WTC11 (cell line): ENCODE measurements at regions not wholly inside any gene's neighbourhood (a gene's known extent, or its start where the extent isn't known, plus 50 kb on each side); places are given as distances from the start of the nearest gene placed in this dataset.

Source experiments
- ATAC-seq: fragments of 200-7000 bp; cut with Tn5 transposase; 2 replicates; pipeline ENCODE4 v1.10.0; 2021; ENCODE audit warnings: mild to moderate bottlenecking, moderate library complexity
- CTCF ChIA-PET: fragments of 300-600 bp; sonication (Branson Sonifier 250); formaldehyde crosslinking; loops from one replicate; lab custom pipeline; 2021; ENCODE audit warnings: antibody characterized with exemption; lab: Charles Lee
- POLR2A ChIA-PET: fragments of 350-600 bp; sonication (Branson Sonifier 250); formaldehyde crosslinking; loops from one replicate; lab custom pipeline; 2021; ENCODE audit warnings: antibody characterized with exemption; lab: Charles Lee
- DNase-seq: peaks from one replicate; pipeline ENCODE4 v3.0.0; 2021; ENCODE audit warnings: low spot score
- H3K27ac Mint-ChIP-seq: 2 replicates; pipeline ENCODE4 v1.8.0; 2021; ENCODE audit warnings: mixed read lengths
- H3K27me3 Mint-ChIP-seq: 2 replicates; pipeline ENCODE4 v1.8.0; 2021; ENCODE audit warnings: low read depth, mild to moderate bottlenecking, moderate library complexity, mixed read lengths
- H3K36me3 Mint-ChIP-seq: 2 replicates; pipeline ENCODE4 v1.8.0; 2021; ENCODE audit warnings: mixed read lengths
- H3K4me1 Mint-ChIP-seq: 2 replicates; pipeline ENCODE4 v1.8.0; 2022; ENCODE audit warnings: mixed read lengths
- H3K4me3 Mint-ChIP-seq: 2 replicates; pipeline ENCODE4 v1.8.0; 2021; ENCODE audit warnings: mild to moderate bottlenecking, moderate library complexity, mixed read lengths
- H3K9me3 Mint-ChIP-seq: 2 replicates; pipeline ENCODE4 v1.8.0; 2021; ENCODE audit warnings: mixed read lengths
- ATF2 ChIP-seq: sonication (generic); formaldehyde crosslinking; IDR thresholded peaks from 2 replicates; pipeline ENCODE4 v1.8.1; 2022; ENCODE audit warnings: low read depth, missing genetic modification reagents, borderline replicate concordance
- CDX4 ChIP-seq: fragments of 250-450 bp; sonication (Bioruptor Pico); IDR thresholded peaks from 2 replicates; pipeline ENCODE4 v1.9.0; 2021; ENCODE audit warnings: moderate library complexity, mild to moderate bottlenecking, inconsistent platforms, borderline replicate concordance
- ELF4 ChIP-seq: sonication (generic); formaldehyde crosslinking; IDR thresholded peaks from 2 replicates; pipeline ENCODE4 v1.8.1; 2022; ENCODE audit warnings: low read depth, mild to moderate bottlenecking, moderate library complexity, missing genetic modification reagents
- FOXK1 ChIP-seq: sonication (generic); formaldehyde crosslinking; IDR thresholded peaks from 2 replicates; pipeline ENCODE4 v1.8.0; 2022; ENCODE audit warnings: mild to moderate bottlenecking, moderate library complexity, missing genetic modification reagents
- FOXP1 ChIP-seq: sonication (generic); formaldehyde crosslinking; IDR thresholded peaks from 2 replicates; pipeline ENCODE4 v1.8.0; 2022; ENCODE audit warnings: missing genetic modification reagents, mild to moderate bottlenecking, moderate library complexity, borderline replicate concordance
- IRF2 ChIP-seq: sonication (generic); formaldehyde crosslinking; IDR thresholded peaks from 2 replicates; pipeline ENCODE4 v1.8.0; 2022; ENCODE audit warnings: low read depth, missing genetic modification reagents, borderline replicate concordance
- MXD4 ChIP-seq: fragments of 250-450 bp; sonication (Bioruptor Pico); IDR thresholded peaks from 2 replicates; pipeline ENCODE4 v1.8.0; 2021; ENCODE audit warnings: mild to moderate bottlenecking, moderate library complexity, borderline replicate concordance
- RORB ChIP-seq: fragments of 250-450 bp; sonication (Bioruptor Pico); IDR thresholded peaks from 2 replicates; pipeline ENCODE4 v1.9.0; 2021; ENCODE audit warnings: mild to moderate bottlenecking
- SOX15 ChIP-seq: fragments of 250-450 bp; sonication (Bioruptor Pico); IDR thresholded peaks from 2 replicates; pipeline ENCODE4 v1.9.0; 2021; ENCODE audit warnings: mild to moderate bottlenecking
- STAT6 ChIP-seq: sonication (generic); formaldehyde crosslinking; conservative IDR thresholded peaks from 2 replicates; pipeline ENCODE4 v1.8.1; 2023; ENCODE audit warnings: mild to moderate bottlenecking, low read depth, missing genetic modification reagents, moderate library complexity
- USF2 ChIP-seq: sonication (generic); formaldehyde crosslinking; IDR thresholded peaks from 2 replicates; pipeline ENCODE4 v1.8.1; 2023; ENCODE audit warnings: mild to moderate bottlenecking, missing genetic modification reagents, moderate library complexity
- ZBTB21 ChIP-seq: sonication (generic); formaldehyde crosslinking; IDR thresholded peaks from 2 replicates; pipeline ENCODE4 v1.8.1; 2023; ENCODE audit warnings: mild to moderate bottlenecking, missing genetic modification reagents, borderline replicate concordance
- ZNF121 ChIP-seq: sonication (generic); formaldehyde crosslinking; IDR thresholded peaks from 2 replicates; pipeline ENCODE4 v1.8.0; 2023; ENCODE audit warnings: missing genetic modification reagents
- ZNF317 ChIP-seq: sonication (generic); formaldehyde crosslinking; IDR thresholded peaks from 2 replicates; pipeline ENCODE4 v1.8.1; 2023; ENCODE audit warnings: low read depth, mild to moderate bottlenecking, moderate library complexity, missing genetic modification reagents, borderline replicate concordance
- ZNF396 ChIP-seq: fragments of 250-450 bp; sonication (Bioruptor Pico); IDR thresholded peaks from 2 replicates; pipeline ENCODE4 v1.8.0; 2021; ENCODE audit warnings: mild to moderate bottlenecking, moderate library complexity, borderline replicate concordance
- TF ChIP-seq, protein P1 (sequence below): sonication (generic); formaldehyde crosslinking; IDR thresholded peaks from 2 replicates; pipeline ENCODE4 v1.8.1; 2023; ENCODE audit warnings: mild to moderate bottlenecking, missing genetic modification reagents
- TF ChIP-seq, protein P2 (sequence below): sonication (generic); formaldehyde crosslinking; IDR thresholded peaks from 2 replicates; pipeline ENCODE4 v1.8.0; 2023; ENCODE audit warnings: missing genetic modification reagents
- TF ChIP-seq, protein P3 (sequence below): sonication (generic); formaldehyde crosslinking; IDR thresholded peaks from 2 replicates; pipeline ENCODE4 v1.8.1; 2022; ENCODE audit warnings: low read depth, mild to moderate bottlenecking, moderate library complexity, missing genetic modification reagents, borderline replicate concordance
- TF ChIP-seq, protein P4 (sequence below): sonication (generic); formaldehyde crosslinking; IDR thresholded peaks from 2 replicates; pipeline ENCODE4 v1.8.0; 2022; ENCODE audit warnings: missing genetic modification reagents
- TF ChIP-seq, protein P5 (sequence below): fragments of 250-450 bp; sonication (Bioruptor Pico); IDR thresholded peaks from 2 replicates; pipeline ENCODE4 v1.9.0; 2021; ENCODE audit warnings: mild to moderate bottlenecking

DNA sequence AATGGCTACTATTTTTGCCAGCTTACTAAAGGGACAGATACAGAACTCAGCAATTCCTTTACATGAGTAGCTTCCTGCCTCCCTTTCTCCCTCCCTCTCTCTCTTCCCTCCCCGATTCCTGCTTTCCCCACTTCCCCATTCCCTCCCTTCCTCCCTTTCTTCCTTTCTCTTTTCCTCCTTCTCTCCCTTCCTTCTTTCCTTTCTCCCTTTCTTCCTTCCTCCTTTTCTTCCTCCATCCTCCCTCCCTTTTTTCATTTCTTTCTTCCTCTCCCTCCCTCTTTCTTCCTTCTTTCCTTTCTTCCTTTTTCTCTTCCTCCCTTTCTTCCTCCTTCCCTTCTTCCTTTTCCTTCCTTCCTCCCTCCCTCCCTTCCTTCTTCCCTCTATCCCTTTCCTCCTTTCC is 178.1 kb downstream of the RNF144B start (continued):
- TF ChIP-seq STAT6 (CRISPR knock-in tag) (no peak), ZNF121 (CRISPR knock-in tag) (no peak), ZNF317 (CRISPR knock-in tag) (no peak)

- Mint-ChIP-seq H3K36me3 (no peaks in the 10 kb centered on the region), H3K9me3 (peaks cover 9% of the 10 kb centered on the region), H3K27ac (no peak overlapping the region), H3K27me3 (no peaks in the 10 kb centered on the region), H3K4me1 (no peaks in the 10 kb centered on the region), H3K4me3 (no peak overlapping the region)
- DNase-seq (no peak), ATAC-seq (no peak)
- ChIA-PET POLR2A (no interaction called here), CTCF (no interaction called here)
- TF ChIP-seq SOX15 (CRISPR knock-in tag): no peak
- no peak for TF ChIP-seq FOXP1
- TF ChIP-seq ELF4 (CRISPR knock-in tag): no peak
- no peak for TF ChIP-seq ATF2 (CRISPR knock-in tag)
- TF ChIP-seq, protein P1, sequence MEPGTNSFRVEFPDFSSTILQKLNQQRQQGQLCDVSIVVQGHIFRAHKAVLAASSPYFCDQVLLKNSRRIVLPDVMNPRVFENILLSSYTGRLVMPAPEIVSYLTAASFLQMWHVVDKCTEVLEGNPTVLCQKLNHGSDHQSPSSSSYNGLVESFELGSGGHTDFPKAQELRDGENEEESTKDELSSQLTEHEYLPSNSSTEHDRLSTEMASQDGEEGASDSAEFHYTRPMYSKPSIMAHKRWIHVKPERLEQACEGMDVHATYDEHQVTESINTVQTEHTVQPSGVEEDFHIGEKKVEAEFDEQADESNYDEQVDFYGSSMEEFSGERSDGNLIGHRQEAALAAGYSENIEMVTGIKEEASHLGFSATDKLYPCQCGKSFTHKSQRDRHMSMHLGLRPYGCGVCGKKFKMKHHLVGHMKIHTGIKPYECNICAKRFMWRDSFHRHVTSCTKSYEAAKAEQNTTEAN (CRISPR knock-in tag): no peak
- TF ChIP-seq, protein P2, sequence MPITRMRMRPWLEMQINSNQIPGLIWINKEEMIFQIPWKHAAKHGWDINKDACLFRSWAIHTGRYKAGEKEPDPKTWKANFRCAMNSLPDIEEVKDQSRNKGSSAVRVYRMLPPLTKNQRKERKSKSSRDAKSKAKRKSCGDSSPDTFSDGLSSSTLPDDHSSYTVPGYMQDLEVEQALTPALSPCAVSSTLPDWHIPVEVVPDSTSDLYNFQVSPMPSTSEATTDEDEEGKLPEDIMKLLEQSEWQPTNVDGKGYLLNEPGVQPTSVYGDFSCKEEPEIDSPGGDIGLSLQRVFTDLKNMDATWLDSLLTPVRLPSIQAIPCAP (CRISPR knock-in tag): no peak
- no peak for TF ChIP-seq CDX4 (CRISPR knock-in tag)
These were observed 180.2 kb downstream of the RNF144B start for GRCh38 chr6:18567380-18567779.

DNA sequence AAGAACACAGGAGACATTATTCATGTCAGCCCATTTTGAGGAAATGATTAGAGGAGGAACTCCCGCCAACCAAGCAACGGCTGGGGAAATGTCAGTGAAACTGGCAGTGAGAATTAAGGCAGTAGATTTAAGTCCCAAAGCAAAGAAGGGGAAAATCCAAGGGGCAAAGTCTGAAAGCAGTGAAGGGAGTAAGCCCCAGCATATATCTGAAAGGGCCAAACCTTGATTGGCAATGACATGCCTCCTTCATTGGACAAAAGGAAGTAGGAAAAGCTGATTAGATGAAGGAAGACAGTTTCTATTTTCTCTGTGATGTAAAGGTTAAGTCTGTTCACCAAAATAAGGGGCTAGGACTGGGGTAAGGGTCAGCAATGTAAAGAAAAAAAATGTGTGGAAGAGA is 190.3 kb downstream of the RNF144B start:
- Mint-ChIP-seq H3K4me1 (no peaks in the 10 kb centered on the region), H3K36me3 (no peaks in the 10 kb centered on the region), H3K27ac (no peak overlapping the region), H3K27me3 (no peaks in the 10 kb centered on the region; the same call in 1 of the 2 replicates), H3K9me3 (peaks cover 3% of the 10 kb centered on the region; the same call in 1 of the 2 replicates), H3K4me3 (no peak overlapping the region)
- no peak for DNase-seq
- ChIA-PET POLR2A (no interaction called here), CTCF (no interaction called here)
- no peak for ATAC-seq
- no peak for TF ChIP-seq ZNF396 (CRISPR knock-in tag)
- no peak for TF ChIP-seq IRF2 (CRISPR knock-in tag)
- no peak for TF ChIP-seq RORB (CRISPR knock-in tag)
- TF ChIP-seq ZBTB21: no peak
- no peak for TF ChIP-seq FOXK1 (CRISPR knock-in tag)
- TF ChIP-seq, protein P3, sequence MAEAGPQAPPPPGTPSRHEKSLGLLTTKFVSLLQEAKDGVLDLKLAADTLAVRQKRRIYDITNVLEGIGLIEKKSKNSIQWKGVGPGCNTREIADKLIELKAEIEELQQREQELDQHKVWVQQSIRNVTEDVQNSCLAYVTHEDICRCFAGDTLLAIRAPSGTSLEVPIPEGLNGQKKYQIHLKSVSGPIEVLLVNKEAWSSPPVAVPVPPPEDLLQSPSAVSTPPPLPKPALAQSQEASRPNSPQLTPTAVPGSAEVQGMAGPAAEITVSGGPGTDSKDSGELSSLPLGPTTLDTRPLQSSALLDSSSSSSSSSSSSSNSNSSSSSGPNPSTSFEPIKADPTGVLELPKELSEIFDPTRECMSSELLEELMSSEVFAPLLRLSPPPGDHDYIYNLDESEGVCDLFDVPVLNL (CRISPR knock-in tag): no peak
- TF ChIP-seq, protein P4, sequence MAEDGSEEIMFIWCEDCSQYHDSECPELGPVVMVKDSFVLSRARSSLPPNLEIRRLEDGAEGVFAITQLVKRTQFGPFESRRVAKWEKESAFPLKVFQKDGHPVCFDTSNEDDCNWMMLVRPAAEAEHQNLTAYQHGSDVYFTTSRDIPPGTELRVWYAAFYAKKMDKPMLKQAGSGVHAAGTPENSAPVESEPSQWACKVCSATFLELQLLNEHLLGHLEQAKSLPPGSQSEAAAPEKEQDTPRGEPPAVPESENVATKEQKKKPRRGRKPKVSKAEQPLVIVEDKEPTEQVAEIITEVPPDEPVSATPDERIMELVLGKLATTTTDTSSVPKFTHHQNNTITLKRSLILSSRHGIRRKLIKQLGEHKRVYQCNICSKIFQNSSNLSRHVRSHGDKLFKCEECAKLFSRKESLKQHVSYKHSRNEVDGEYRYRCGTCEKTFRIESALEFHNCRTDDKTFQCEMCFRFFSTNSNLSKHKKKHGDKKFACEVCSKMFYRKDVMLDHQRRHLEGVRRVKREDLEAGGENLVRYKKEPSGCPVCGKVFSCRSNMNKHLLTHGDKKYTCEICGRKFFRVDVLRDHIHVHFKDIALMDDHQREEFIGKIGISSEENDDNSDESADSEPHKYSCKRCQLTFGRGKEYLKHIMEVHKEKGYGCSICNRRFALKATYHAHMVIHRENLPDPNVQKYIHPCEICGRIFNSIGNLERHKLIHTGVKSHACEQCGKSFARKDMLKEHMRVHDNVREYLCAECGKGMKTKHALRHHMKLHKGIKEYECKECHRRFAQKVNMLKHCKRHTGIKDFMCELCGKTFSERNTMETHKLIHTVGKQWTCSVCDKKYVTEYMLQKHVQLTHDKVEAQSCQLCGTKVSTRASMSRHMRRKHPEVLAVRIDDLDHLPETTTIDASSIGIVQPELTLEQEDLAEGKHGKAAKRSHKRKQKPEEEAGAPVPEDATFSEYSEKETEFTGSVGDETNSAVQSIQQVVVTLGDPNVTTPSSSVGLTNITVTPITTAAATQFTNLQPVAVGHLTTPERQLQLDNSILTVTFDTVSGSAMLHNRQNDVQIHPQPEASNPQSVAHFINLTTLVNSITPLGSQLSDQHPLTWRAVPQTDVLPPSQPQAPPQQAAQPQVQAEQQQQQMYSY: no peak
- no peak for TF ChIP-seq SOX15 (CRISPR knock-in tag)
- TF ChIP-seq, protein P5, sequence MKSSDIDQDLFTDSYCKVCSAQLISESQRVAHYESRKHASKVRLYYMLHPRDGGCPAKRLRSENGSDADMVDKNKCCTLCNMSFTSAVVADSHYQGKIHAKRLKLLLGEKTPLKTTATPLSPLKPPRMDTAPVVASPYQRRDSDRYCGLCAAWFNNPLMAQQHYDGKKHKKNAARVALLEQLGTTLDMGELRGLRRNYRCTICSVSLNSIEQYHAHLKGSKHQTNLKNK (CRISPR knock-in tag): no peak
- TF ChIP-seq USF2 (CRISPR knock-in tag): no peak
- TF ChIP-seq MXD4 (CRISPR knock-in tag): no peak
- no peak for TF ChIP-seq ELF4 (CRISPR knock-in tag)
